ENCODE measurements at regions not wholly inside any gene's neighbourhood (a gene's known extent, or its start where the extent isn't known, plus 50 kb on each side); places are given as distances from the start of the nearest gene placed in this dataset.

DNA sequence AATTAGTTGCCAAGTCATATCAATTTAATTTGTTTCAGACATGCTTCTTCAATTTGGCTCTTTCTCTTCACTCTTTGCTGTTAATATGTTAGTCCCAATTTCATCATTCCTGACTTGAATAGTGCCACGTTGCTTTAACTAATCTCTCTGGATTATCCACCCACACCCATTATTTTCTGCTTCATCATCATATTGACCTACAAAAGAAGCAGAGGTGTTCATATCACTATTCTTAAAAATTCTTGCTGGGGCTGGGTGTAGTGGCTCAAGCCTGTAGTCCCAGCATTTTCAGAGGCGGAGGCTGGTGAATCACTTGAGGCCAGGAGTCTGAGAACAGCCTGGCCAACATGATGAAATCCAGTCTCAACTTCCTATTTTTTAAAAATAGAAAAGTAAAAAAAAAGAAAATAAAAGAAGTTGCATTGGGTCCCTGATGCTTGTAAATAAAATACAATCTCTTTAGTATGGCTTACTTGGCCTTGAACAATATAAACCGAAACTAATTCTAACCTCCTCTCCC is 65.7 kb upstream of the KCNIP4 start:
- DNase-seq = no peak

GRCh38 chr4:22003878-22004277 is 55.3 kb upstream of the KCNIP4 start:
- DNase-seq = no peak

Measured in activated CD4-positive, alpha-beta T cell treated with anti-CD3 and anti-CD28 coated beads, Interleukin-2, Interleukin-6, amounts not matched to agents 100 ng/mL and 50 ng/mL, durations not matched to agents 16 hours and 8 hours (primary cell).